IMR-90 (cell line): ENCODE measurements at regions not wholly inside any gene's neighbourhood (a gene's known extent, or its start where the extent isn't known, plus 50 kb on each side); places are given as distances from the start of the nearest gene placed in this dataset.

Source experiments
- ATAC-seq: fragments of 200-7000 bp; cut with Tn5 transposase; 2 replicates; pipeline ENCODE4 v1.9.1; 2020; ENCODE audit warnings: low read depth, mild to moderate bottlenecking, moderate library complexity
- BruUV-seq: library from RNA; stranded (reverse); fragments of 400-500 nt; replicated peaks from 2 replicates; lab custom pipeline; 2021; lab: Mats Ljungman, UMichigan
- CTCF ChIA-PET: fragments of 300-600 bp; formaldehyde crosslinking; extraction: SDS; loops from one replicate; lab custom pipeline; 2021; ENCODE audit warnings: antibody characterized with exemption; lab: Yijun Ruan, JAX
- POLR2A ChIA-PET: fragments of 300-600 bp; sonication (Branson Sonifier 250); formaldehyde crosslinking; loops from one replicate; lab custom pipeline; 2022; ENCODE audit warnings: antibody characterized with exemption; ENCODE audit not compliant: unreplicated experiment; lab: Charles Lee
- DNase-seq: peaks from one replicate; pipeline ENCODE4 v3.0.0; 2013
- H2AFZ ChIP-seq: replicated peaks from 2 replicates; pipeline ENCODE3; 2013; ENCODE audit warnings: low read length, mild to moderate bottlenecking; ENCODE audit not compliant: poor library complexity
- H2AK5ac ChIP-seq: 2 replicates; pipeline ENCODE4 v1.6.1; 2013; ENCODE audit warnings: low read depth, low read length, inconsistent platforms
- H2AK9ac ChIP-seq: replicated peaks from 2 replicates; pipeline ENCODE3; 2013; ENCODE audit warnings: mild to moderate bottlenecking, low read depth, low read length, moderate library complexity; ENCODE audit not compliant: poor library complexity
- H2BK120ac ChIP-seq: 2 replicates; pipeline ENCODE4 v1.6.1; 2013; ENCODE audit warnings: low read depth, low read length, inconsistent platforms
- H2BK15ac ChIP-seq: 3 replicates; pipeline ENCODE4 v1.6.1; 2013; ENCODE audit warnings: low read depth, low read length, inconsistent platforms
- H2BK20ac ChIP-seq: 2 replicates; pipeline ENCODE4 v1.6.1; 2013; ENCODE audit warnings: low read depth, mild to moderate bottlenecking, inconsistent platforms, low read length, moderate library complexity
- H2BK5ac ChIP-seq: 2 replicates; pipeline ENCODE4 v1.6.1; 2013; ENCODE audit warnings: mild to moderate bottlenecking, low read depth, low read length, inconsistent platforms; ENCODE audit not compliant: poor library complexity, severe bottlenecking
- H3K14ac ChIP-seq: replicated peaks from 2 replicates; pipeline ENCODE4 v1.6.1; 2013; ENCODE audit warnings: low read depth, low read length, inconsistent platforms
- H3K18ac ChIP-seq: 2 replicates; pipeline ENCODE4 v1.6.1; 2013; ENCODE audit warnings: low read depth, low read length, control low read depth
- H3K23ac ChIP-seq: 2 replicates; pipeline ENCODE4 v1.6.1; 2013; ENCODE audit warnings: low read depth, low read length, inconsistent platforms
- H3K27ac ChIP-seq: 2 replicates; pipeline ENCODE4 v1.5.1; 2013; ENCODE audit warnings: mild to moderate bottlenecking, control low read depth, low read length; ENCODE audit not compliant: insufficient read depth
- H3K27me3 ChIP-seq: 2 replicates; pipeline ENCODE4 v1.6.1; 2013; ENCODE audit warnings: low read length; ENCODE audit not compliant: control insufficient read depth, insufficient read depth
- H3K36me3 ChIP-seq: 2 replicates; pipeline ENCODE4 v1.6.1; 2013; ENCODE audit warnings: low read length, mixed read lengths; ENCODE audit not compliant: control insufficient read depth, insufficient read depth
- H3K4ac ChIP-seq: 2 replicates; pipeline ENCODE4 v1.6.1; 2013; ENCODE audit warnings: low read depth, low read length, inconsistent platforms
- H3K4me1 ChIP-seq: 2 replicates; pipeline ENCODE4 v1.6.1; 2013; ENCODE audit warnings: low read length, mixed read lengths; ENCODE audit not compliant: control insufficient read depth, insufficient read depth
- H3K4me2 ChIP-seq: 2 replicates; pipeline ENCODE4 v1.6.1; 2013; ENCODE audit warnings: low read depth, mild to moderate bottlenecking, control low read depth, low read length, moderate library complexity
- H3K4me3 ChIP-seq: 2 replicates; pipeline ENCODE4 v1.5.1; 2013; ENCODE audit warnings: low read depth, mild to moderate bottlenecking, control low read depth, low read length, moderate library complexity; ENCODE audit not compliant: insufficient read depth
- H3K56ac ChIP-seq: 2 replicates; pipeline ENCODE4 v1.6.1; 2013; ENCODE audit warnings: low read length, inconsistent platforms; ENCODE audit not compliant: insufficient read depth; ENCODE audit errors: extremely low read depth
- H3K79me1 ChIP-seq, 2 experiments: 2 replicates each; pipeline ENCODE4 v1.6.1; 2013; ENCODE audit warnings: low read length in 2 of 2, inconsistent platforms in 1 of 2, low read depth in 1 of 2
- H3K9ac ChIP-seq: 2 replicates; pipeline ENCODE4 v1.6.1; 2013; ENCODE audit warnings: low read depth, low read length, control low read depth
- H3K9me1 ChIP-seq: 2 replicates; pipeline ENCODE4 v1.6.1; 2013; ENCODE audit warnings: low read length, inconsistent platforms; ENCODE audit not compliant: insufficient read depth
- H3K9me3 ChIP-seq: 2 replicates; pipeline ENCODE4 v1.6.1; 2013; ENCODE audit warnings: low read length; ENCODE audit not compliant: control insufficient read depth, insufficient read depth
- H4K20me1 ChIP-seq: 2 replicates; pipeline ENCODE4 v1.6.1; 2013; ENCODE audit warnings: low read length, inconsistent platforms; ENCODE audit not compliant: insufficient read depth
- H4K5ac ChIP-seq: 2 replicates; pipeline ENCODE4 v1.6.1; 2013; ENCODE audit warnings: mild to moderate bottlenecking, low read depth, low read length, control low read depth
- H4K8ac ChIP-seq, 2 experiments: 2 replicates each; pipeline ENCODE4 v1.6.1; 2013; ENCODE audit warnings: low read depth in 2 of 2, low read length in 2 of 2, control low read depth in 1 of 2, inconsistent platforms in 1 of 2
- H4K91ac ChIP-seq: 2 replicates; pipeline ENCODE4 v1.6.1; 2013; ENCODE audit warnings: low read depth, low read length, inconsistent platforms; ENCODE audit not compliant: insufficient read depth
- BHLHE40 ChIP-seq: fragments of 150-350 bp; IDR thresholded peaks from 2 replicates; pipeline ENCODE4 v1.6.1; 2016; ENCODE audit warnings: mild to moderate bottlenecking, low read depth, low read length
- CEBPB ChIP-seq: IDR thresholded peaks from 2 replicates; pipeline ENCODE4 v1.6.1; 2012; ENCODE audit warnings: low read depth, low read length, improper control_type of control experiment
- CTCF ChIP-seq: conservative IDR thresholded peaks from 2 replicates; pipeline ENCODE4 v1.5.1; 2012; ENCODE audit warnings: mild to moderate bottlenecking, low read depth, low read length, improper control_type of control experiment
- MAZ ChIP-seq: IDR thresholded peaks from 2 replicates; pipeline ENCODE4 v1.6.1; 2012; ENCODE audit warnings: low read depth, mild to moderate bottlenecking, low read length, improper control_type of control experiment, moderate library complexity, borderline replicate concordance
- RAD21 ChIP-seq: IDR thresholded peaks from 2 replicates; pipeline ENCODE4 v1.6.1; 2012; ENCODE audit warnings: low read length, improper control_type of control experiment
- RFX5 ChIP-seq: IDR thresholded peaks from 2 replicates; pipeline ENCODE4 v1.8.0; 2012; ENCODE audit warnings: low read depth, mild to moderate bottlenecking, low read length, moderate library complexity
- WGBS, 2 experiments: methylation state at CpG; one replicate each; pipeline versions ENCODE4 v1.1.5 to v1.1.7; 2013; ENCODE audit warnings: missing lambda C conversion rate in 2 of 2; ENCODE audit not compliant: insufficient read length in 1 of 2; ENCODE audit errors: extremely low coverage in 2 of 2; 5-methylcytosine and 5-hydroxymethylcytosine counted together
- dilution Hi-C: fragments of 300-500 bp; cut with HindIII; formaldehyde crosslinking; loops from one replicate; pipeline ENCODE4 v1.14.3; 2018; ENCODE audit warnings: low sequenced_read_pairs; ENCODE audit not compliant: unreplicated experiment
- in situ Hi-C: fragments of 300-500 bp; cut with MboI; formaldehyde crosslinking; loops from 3 replicates; pipeline ENCODE4 v1.14.3; 2019; ENCODE audit warnings: low sequenced_read_pairs, inconsistent platforms, mixed read lengths
- intact Hi-C: fragments of 100-400 bp; cut with micrococcal nuclease; formaldehyde crosslinking; loops from 2 replicates; pipeline ENCODE4 v1.10.0; 2022

DNA sequence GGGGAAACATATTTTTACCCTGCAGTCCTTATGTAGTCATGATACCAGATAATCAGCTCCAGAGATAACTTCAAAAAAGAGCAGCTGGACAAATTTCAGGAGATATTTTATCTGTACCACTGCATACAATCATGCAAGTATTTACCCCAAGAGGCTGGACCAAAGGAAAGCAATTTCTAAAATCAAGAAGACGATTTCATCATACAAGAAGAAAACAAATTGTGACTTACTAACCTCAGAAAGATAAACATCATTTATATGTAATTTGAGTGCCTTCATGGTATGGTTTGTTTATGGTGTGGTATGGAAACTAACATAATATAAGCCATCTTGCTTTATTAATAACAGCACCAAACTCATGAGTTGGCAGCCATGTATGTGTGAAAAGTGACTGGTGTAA lies 603.6 kb downstream of the PSAT1 start:
- Histone ChIP-seq H2BK120ac (peak overlapping the region; percentile 71), H3K14ac (0 out of 2 replicates have a peak overlapping the region, but pooled peaks have one; percentile 10), H4K5ac (no peak overlapping the region), H3K9me3 (no peaks in the 10 kb centered on the region), H2BK5ac (peak overlapping the region; percentile 13), H3K27ac (peak overlapping the region; percentile 34; the same call in 1 of the 2 replicates), H2BK20ac (peak overlapping the region; percentile 41), H2BK15ac (no peak overlapping the region; the same call in 2 of the 3 replicates), H3K18ac (peak overlapping the region; percentile 22; the same call in 1 of the 2 replicates), H4K20me1 (no peaks in the 10 kb centered on the region), H3K56ac (no peak overlapping the region), H4K91ac (peak overlapping the region; percentile 64), H2AK9ac (no peak overlapping the region), H3K23ac (0 out of 2 replicates have a peak overlapping the region, but pooled peaks have one; percentile 6), H2AK5ac (peak overlapping the region; percentile 54; the same call in 1 of the 2 replicates), H2AFZ (no peak overlapping the region), H3K4ac (peak overlapping the region; percentile 51; the same call in 1 of the 2 replicates), H4K8ac (peak overlapping the region in 1 of 2 experiments; percentile 20; a peak in 2 of 4 replicates), H3K9me1 (no peaks in the 10 kb centered on the region), H3K4me2 (no peak overlapping the region), H3K79me1 (no peaks in the 10 kb centered on the region), H3K4me3 (no peak overlapping the region), H3K4me1 (peaks cover 2% of the 10 kb centered on the region; the same call in 1 of the 2 replicates), H3K27me3 (no peaks in the 10 kb centered on the region), H3K9ac (no peak overlapping the region), H3K36me3 (no peaks in the 10 kb centered on the region)
- POLR2A ChIA-PET: no interaction called here
- CTCF ChIA-PET: no interaction called here
- no TSS peak for BruUV-seq
- ATAC-seq: peak; percentile 58
- in situ Hi-C loops (no loop called here), intact Hi-C loops (no loop called here), dilution Hi-C loops (no loop called here)
- TF ChIP-seq RFX5 (no peak), CEBPB (peak; percentile 41; the same call in 1 of the 2 replicates), RAD21 (no peak), CTCF (no peak), MAZ (no peak), BHLHE40 (no peak)
- peak; percentile 37 for DNase-seq
- WGBS, 2 experiments: no CpG with 5 or more reads among the region's 1 CpG
